GM06990 (cell line): ENCODE measurements at regions not wholly inside any gene's neighbourhood (a gene's known extent, or its start where the extent isn't known, plus 50 kb on each side); places are given as distances from the start of the nearest gene placed in this dataset.

ENCODE experiments used
- DNase-seq: peaks from one replicate; pipeline ENCODE4 v3.0.0-alpha.2; 2011; ENCODE audit not compliant: insufficient read length; ENCODE audit errors: extremely low read depth
- H3K27me3 ChIP-seq: replicated peaks from 2 replicates; pipeline ENCODE4 v1.6.0; 2011; ENCODE audit warnings: low read length; ENCODE audit not compliant: control insufficient read depth, insufficient read depth
- H3K36me3 ChIP-seq: 2 replicates; pipeline ENCODE4 v1.5.1; 2011; ENCODE audit warnings: low read length; ENCODE audit not compliant: control insufficient read depth, insufficient read depth
- H3K4me3 ChIP-seq: replicated peaks from 2 replicates; pipeline ENCODE4 v1.5.1; 2011; ENCODE audit warnings: low read depth, mild to moderate bottlenecking, control low read depth, low read length
- CTCF ChIP-seq: IDR thresholded peaks from 2 replicates; pipeline ENCODE4 v1.5.1; 2011; ENCODE audit warnings: low read length, control low read depth, mild to moderate bottlenecking, inconsistent platforms; ENCODE audit not compliant: insufficient read depth, poor library complexity, severe bottlenecking

GRCh38 chr6:139659196-139659595 is 284.7 kb upstream of the CITED2 start:
- H3K27me3 ChIP-seq, result no peaks in the 10 kb centered on the region
- H3K36me3 ChIP-seq, result no peaks in the 10 kb centered on the region
- H3K4me3 ChIP-seq, result no peak overlapping the region
- no peak for DNase-seq
- no peak for TF ChIP-seq CTCF

GRCh38 chr6:139657119-139657518 is 282.7 kb upstream of the CITED2 start:
- Histone ChIP-seq H3K4me3 (no peak overlapping the region), H3K36me3 (no peaks in the 10 kb centered on the region), H3K27me3 (no peaks in the 10 kb centered on the region)
- no peak for TF ChIP-seq CTCF
- DNase-seq, result no peak

- TF ChIP-seq CTCF, result no peak
- no peak for DNase-seq
Observed at GRCh38 chr6:139655783-139656705, 281.6 kb upstream of the CITED2 start.

GRCh38 chr6:139654888-139655782 is 280.7 kb upstream of the CITED2 start:
- no peak for TF ChIP-seq CTCF
- DNase-seq, result no peak

More at GRCh38 chr6:139655783-139656705, 281.6 kb upstream of the CITED2 start:
- Histone ChIP-seq H3K27me3 (no peaks in the 10 kb centered on the region), H3K36me3 (no peaks in the 10 kb centered on the region), H3K4me3 (no peak overlapping the region)

GRCh38 chr6:139654309-139654708 is 279.9 kb upstream of the CITED2 start:
- no peak for DNase-seq
- TF ChIP-seq CTCF, result no peak
- no peak overlapping the region for H3K4me3 ChIP-seq
- no peaks in the 10 kb centered on the region for H3K27me3 ChIP-seq
- H3K36me3 ChIP-seq, result no peaks in the 10 kb centered on the region

More at GRCh38 chr6:139654888-139655782, 280.7 kb upstream of the CITED2 start:
- Histone ChIP-seq H3K36me3 (no peaks in the 10 kb centered on the region), H3K27me3 (no peaks in the 10 kb centered on the region), H3K4me3 (no peak overlapping the region)
